KMS-11 (cell line): ENCODE measurements at regions not wholly inside any gene's neighbourhood (a gene's known extent, or its start where the extent isn't known, plus 50 kb on each side); places are given as distances from the start of the nearest gene placed in this dataset.
"Not testable (repeated sequence)": the region's sequence is repeated elsewhere in the genome, so short reads cannot be mapped to it uniquely, and the experiment has no call there.

Experiments used
- H2AFZ ChIP-seq: fragments of 200-600 bp; sonication (generic); 2 replicates; pipeline ENCODE4 v1.6.1; 2016; ENCODE audit warnings: antibody characterized with exemption, mixed run types, low read depth
- H3K27ac ChIP-seq: fragments of 200-600 bp; sonication (generic); 2 replicates; pipeline ENCODE4 v1.6.1; 2016; ENCODE audit warnings: mild to moderate bottlenecking, mixed run types
- H3K27me3 ChIP-seq: fragments of 200-600 bp; sonication (generic); 2 replicates; pipeline ENCODE4 v1.6.1; 2017; ENCODE audit warnings: mild to moderate bottlenecking, low read depth, mixed run types, moderate library complexity; ENCODE audit not compliant: insufficient read depth
- H3K36me3 ChIP-seq: fragments of 200-600 bp; sonication (generic); 2 replicates; pipeline ENCODE4 v1.6.1; 2017; ENCODE audit warnings: mild to moderate bottlenecking, mixed run types; ENCODE audit not compliant: insufficient read depth
- H3K4me1 ChIP-seq: fragments of 200-600 bp; sonication (generic); 2 replicates; pipeline ENCODE4 v1.6.1; 2016; ENCODE audit warnings: mild to moderate bottlenecking, low read depth, mixed run types; ENCODE audit not compliant: poor library complexity, severe bottlenecking
- H3K4me2 ChIP-seq: fragments of 200-600 bp; sonication (generic); 2 replicates; pipeline ENCODE4 v1.7.0; 2016; ENCODE audit warnings: mild to moderate bottlenecking, mixed run types
- H3K4me3 ChIP-seq: fragments of 200-600 bp; sonication (generic); IDR thresholded peaks from 2 replicates; pipeline ENCODE4 v1.6.1; 2017; ENCODE audit warnings: low read depth, low read length, mixed read lengths; ENCODE audit not compliant: insufficient read depth
- H3K79me2 ChIP-seq: fragments of 200-600 bp; sonication (generic); 2 replicates; pipeline ENCODE4 v1.6.1; 2016; ENCODE audit warnings: low read depth, mixed run types; ENCODE audit not compliant: insufficient read depth
- H3K9ac ChIP-seq: fragments of 200-600 bp; sonication (generic); 2 replicates; pipeline ENCODE4 v1.6.1; 2016; ENCODE audit warnings: mild to moderate bottlenecking, mixed run types
- H4K20me1 ChIP-seq: fragments of 200-600 bp; sonication (generic); 2 replicates; pipeline ENCODE4 v1.6.1; 2016; ENCODE audit warnings: mild to moderate bottlenecking, mixed run types; ENCODE audit not compliant: insufficient read depth
- TF ChIP-seq, protein P1 (sequence below): fragments of 200-600 bp; sonication (generic); conservative IDR thresholded peaks from 2 replicates; pipeline ENCODE4 v1.6.1; 2017; ENCODE audit warnings: low read depth, mild to moderate bottlenecking, antibody characterized with exemption, low read length, moderate library complexity, mixed read lengths

DNA sequence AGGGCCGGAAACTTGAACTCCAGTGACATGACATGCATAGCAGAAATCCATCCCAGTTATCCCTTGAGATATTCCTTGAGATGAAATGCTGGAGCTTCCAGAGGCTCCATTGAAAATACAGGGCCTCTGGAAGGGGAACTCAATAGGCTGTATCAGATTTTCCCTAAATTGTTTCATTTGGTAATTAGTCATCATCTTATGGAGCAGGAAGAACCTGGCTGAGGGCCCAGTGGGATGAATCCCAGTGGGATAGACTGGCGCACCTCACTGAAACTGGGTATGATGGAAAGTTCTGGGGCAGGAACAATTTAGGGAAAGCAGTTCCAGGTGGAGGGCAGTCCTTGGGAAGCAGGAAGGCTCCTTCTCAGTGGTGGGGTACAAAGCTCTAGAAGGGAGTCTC lies 307.8 kb upstream of the DIPK2B start:
- Histone ChIP-seq H3K36me3 (no peaks in the 10 kb centered on the region), H2AFZ (no peak overlapping the region), H3K4me2 (no peak overlapping the region), H3K4me3 (no peak overlapping the region), H3K27ac (no peak overlapping the region), H3K27me3 (no peaks in the 10 kb centered on the region), H3K79me2 (no peaks in the 10 kb centered on the region), H3K9ac (no peak overlapping the region), H4K20me1 (no peaks in the 10 kb centered on the region), H3K4me1 (no peaks in the 10 kb centered on the region)
- TF ChIP-seq, protein P1, sequence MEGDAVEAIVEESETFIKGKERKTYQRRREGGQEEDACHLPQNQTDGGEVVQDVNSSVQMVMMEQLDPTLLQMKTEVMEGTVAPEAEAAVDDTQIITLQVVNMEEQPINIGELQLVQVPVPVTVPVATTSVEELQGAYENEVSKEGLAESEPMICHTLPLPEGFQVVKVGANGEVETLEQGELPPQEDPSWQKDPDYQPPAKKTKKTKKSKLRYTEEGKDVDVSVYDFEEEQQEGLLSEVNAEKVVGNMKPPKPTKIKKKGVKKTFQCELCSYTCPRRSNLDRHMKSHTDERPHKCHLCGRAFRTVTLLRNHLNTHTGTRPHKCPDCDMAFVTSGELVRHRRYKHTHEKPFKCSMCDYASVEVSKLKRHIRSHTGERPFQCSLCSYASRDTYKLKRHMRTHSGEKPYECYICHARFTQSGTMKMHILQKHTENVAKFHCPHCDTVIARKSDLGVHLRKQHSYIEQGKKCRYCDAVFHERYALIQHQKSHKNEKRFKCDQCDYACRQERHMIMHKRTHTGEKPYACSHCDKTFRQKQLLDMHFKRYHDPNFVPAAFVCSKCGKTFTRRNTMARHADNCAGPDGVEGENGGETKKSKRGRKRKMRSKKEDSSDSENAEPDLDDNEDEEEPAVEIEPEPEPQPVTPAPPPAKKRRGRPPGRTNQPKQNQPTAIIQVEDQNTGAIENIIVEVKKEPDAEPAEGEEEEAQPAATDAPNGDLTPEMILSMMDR, result no peak

DNA sequence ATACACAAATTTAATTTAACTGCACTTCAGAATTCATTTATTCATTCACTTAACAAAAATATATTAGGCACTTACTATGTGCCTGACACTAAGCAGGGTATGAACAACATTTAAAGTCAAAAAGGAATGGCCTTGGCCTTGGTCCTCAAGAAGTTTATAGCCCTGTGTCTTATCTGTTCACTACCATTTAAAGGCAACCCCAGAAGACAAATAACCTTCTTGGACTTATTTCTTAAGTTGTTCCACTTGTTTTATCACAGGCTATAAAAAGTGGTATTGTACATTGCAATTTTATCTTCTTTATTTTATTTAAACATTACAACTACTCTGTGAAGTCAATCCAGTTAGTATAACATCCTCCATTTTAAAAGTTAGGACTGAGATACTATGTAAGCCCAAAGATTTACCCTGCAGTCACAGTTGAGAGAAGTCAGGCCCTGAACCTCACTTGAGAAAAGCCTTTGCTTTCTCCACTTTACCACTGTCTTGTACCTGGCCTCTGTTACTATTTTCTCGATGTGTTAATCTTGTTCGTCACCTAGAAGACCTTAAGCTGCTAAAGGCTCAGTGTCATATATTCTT lies 305.6 kb upstream of the DIPK2B start:
- Histone ChIP-seq H3K9ac (no peak overlapping the region), H3K4me3 (no peak overlapping the region), H3K79me2 (no peaks in the 10 kb centered on the region), H3K4me2 (no peak overlapping the region), H3K4me1 (no peaks in the 10 kb centered on the region), H4K20me1 (no peaks in the 10 kb centered on the region), H2AFZ (no peak overlapping the region), H3K36me3 (no peaks in the 10 kb centered on the region), H3K27me3 (no peaks in the 10 kb centered on the region), H3K27ac (no peak overlapping the region)
- TF ChIP-seq, protein P1, result no peak

DNA sequence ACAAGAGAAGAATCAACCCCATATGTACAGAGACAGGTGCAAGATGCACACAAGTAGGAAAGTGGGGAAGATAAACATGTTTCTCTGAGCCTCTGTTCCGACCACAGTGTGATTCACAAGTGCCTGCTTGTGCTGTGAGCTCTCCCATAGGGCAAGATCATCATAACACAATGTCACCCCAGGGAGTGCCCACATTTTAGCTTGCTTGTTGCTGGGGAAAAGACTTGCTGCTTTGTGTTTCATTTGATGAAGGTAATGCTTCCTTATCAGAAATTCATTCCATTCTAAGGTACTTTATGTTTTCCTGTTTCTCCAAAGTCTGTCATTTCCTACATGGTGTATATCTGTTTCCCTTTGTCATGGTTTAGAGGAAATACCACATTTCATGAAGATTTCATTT lies 304.5 kb upstream of the DIPK2B start:
- Histone ChIP-seq H3K79me2 (no peaks in the 10 kb centered on the region), H3K4me2 (no peak overlapping the region), H2AFZ (no peak overlapping the region), H3K27me3 (no peaks in the 10 kb centered on the region), H4K20me1 (no peaks in the 10 kb centered on the region), H3K4me3 (no peak overlapping the region), H3K36me3 (no peaks in the 10 kb centered on the region), H3K27ac (no peak overlapping the region), H3K9ac (no peak overlapping the region), H3K4me1 (no peaks in the 10 kb centered on the region)
- TF ChIP-seq, protein P1, result no peak

DNA sequence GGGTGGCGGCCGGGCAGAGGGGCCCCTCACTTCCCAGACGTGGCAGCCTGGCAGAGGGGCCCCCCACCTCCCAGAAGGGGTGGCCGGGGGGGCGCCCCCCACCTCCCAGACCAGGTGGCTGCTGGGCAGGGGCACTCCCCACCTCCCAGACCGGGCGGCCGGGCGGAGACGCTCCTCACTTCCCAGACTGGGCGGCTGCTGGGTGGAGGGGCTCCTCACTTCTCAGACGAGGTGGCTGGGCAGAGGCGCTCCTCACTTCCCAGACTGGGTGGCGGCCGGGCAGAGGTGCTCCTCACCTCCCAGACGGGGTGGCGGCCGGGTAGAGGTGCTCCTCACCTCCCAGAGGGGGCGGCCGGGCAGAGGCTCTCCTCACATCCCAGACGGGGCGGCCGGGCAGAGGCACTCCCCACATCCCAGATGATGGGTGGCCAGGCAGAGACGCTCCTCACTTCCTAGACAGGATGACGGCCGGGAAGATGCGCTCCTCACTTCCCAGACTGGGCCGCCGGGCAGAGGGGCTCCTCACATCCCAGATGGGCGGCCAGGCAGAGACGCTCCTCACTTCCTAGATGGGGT lies 303.2 kb upstream of the DIPK2B start:
- not testable (repeated sequence) for H4K20me1 ChIP-seq, H3K36me3 ChIP-seq, H3K9ac ChIP-seq, H3K79me2 ChIP-seq, H2AFZ ChIP-seq, H3K27ac ChIP-seq, H3K4me1 ChIP-seq, H3K4me2 ChIP-seq, H3K27me3 ChIP-seq, H3K4me3 ChIP-seq

DNA sequence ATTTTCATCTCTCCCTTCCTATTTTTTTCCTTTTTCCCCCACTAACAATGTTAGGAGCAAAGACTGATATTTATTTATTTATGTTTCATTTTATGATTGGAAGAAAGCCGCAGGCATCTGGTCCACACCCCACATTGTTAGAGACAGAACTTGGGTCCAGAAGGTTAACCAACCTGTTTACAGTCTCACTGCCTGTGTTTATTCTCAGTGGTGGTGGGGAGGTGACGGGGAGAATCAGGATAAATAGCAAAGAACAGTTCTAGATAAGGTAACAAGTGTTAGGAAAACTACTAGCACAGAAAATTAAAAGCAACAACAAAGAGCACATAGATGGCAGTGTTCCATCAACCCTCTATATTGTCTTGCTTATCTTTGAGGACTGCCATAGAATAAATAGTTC lies 301.7 kb upstream of the DIPK2B start:
- Histone ChIP-seq H3K79me2 (no peaks in the 10 kb centered on the region), H3K4me1 (no peaks in the 10 kb centered on the region), H3K27ac (no peak overlapping the region), H3K4me3 (no peak overlapping the region), H3K4me2 (no peak overlapping the region), H2AFZ (no peak overlapping the region), H4K20me1 (no peaks in the 10 kb centered on the region), H3K27me3 (no peaks in the 10 kb centered on the region), H3K36me3 (no peaks in the 10 kb centered on the region), H3K9ac (no peak overlapping the region)
- TF ChIP-seq, protein P1, result no peak
